ENCODE measurements at regions not wholly inside any gene's neighbourhood (a gene's known extent, or its start where the extent isn't known, plus 50 kb on each side); places are given as distances from the start of the nearest gene placed in this dataset.

GRCh38 chr10:31647861-31648260, 280.8 kb downstream of the ARHGAP12 start:
- TF ChIP-seq REST (IDR thresholded peaks at IDR 0.05; ENCODE audit: insufficient replicate concordance, low read depth): no peak
- TF ChIP-seq, protein P1, sequence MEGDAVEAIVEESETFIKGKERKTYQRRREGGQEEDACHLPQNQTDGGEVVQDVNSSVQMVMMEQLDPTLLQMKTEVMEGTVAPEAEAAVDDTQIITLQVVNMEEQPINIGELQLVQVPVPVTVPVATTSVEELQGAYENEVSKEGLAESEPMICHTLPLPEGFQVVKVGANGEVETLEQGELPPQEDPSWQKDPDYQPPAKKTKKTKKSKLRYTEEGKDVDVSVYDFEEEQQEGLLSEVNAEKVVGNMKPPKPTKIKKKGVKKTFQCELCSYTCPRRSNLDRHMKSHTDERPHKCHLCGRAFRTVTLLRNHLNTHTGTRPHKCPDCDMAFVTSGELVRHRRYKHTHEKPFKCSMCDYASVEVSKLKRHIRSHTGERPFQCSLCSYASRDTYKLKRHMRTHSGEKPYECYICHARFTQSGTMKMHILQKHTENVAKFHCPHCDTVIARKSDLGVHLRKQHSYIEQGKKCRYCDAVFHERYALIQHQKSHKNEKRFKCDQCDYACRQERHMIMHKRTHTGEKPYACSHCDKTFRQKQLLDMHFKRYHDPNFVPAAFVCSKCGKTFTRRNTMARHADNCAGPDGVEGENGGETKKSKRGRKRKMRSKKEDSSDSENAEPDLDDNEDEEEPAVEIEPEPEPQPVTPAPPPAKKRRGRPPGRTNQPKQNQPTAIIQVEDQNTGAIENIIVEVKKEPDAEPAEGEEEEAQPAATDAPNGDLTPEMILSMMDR (IDR thresholded peaks at IDR 0.05; ENCODE audit: insufficient read depth, low read length): no peak

Data from HL-60 (cell line).